Common myeloid progenitor, CD34-positive (primary cell): ENCODE measurements at regions not wholly inside any gene's neighbourhood (a gene's known extent, or its start where the extent isn't known, plus 50 kb on each side); places are given as distances from the start of the nearest gene placed in this dataset.

Source experiments
- CTCF ChIA-PET: fragments of 350-600 bp; sonication (Branson Sonifier 250); formaldehyde crosslinking; loops from one replicate; lab custom pipeline; 2021; ENCODE audit warnings: antibody characterized with exemption; lab: Charles Lee
- POLR2A ChIA-PET: fragments of 350-600 bp; sonication (Branson Sonifier 250); formaldehyde crosslinking; loops from one replicate; lab custom pipeline; 2021; ENCODE audit warnings: antibody characterized with exemption; lab: Charles Lee
- DNase-seq, 3 donors: peaks; one replicate each; pipeline versions ENCODE4 v3.0.0 to v3.0.0-alpha.2; 2013
- H3K27ac ChIP-seq, 2 experiments: 1 replicate in 1 of 2; 2 replicates in 1 of 2; pipeline ENCODE4 v1.7.0; 2013; ENCODE audit warnings: inconsistent platforms in 2 of 2, low read length in 2 of 2, mild to moderate bottlenecking in 2 of 2, low read depth in 1 of 2, moderate library complexity in 1 of 2; ENCODE audit not compliant: severe bottlenecking in 2 of 2, insufficient read depth in 1 of 2, poor library complexity in 1 of 2
- H3K27me3 ChIP-seq, 5 experiments: replicated peaks in 2 of 5; 1 replicate in 3 of 5; 2 replicates in 2 of 5; pipeline versions ENCODE4 v1.6.1 to v1.7.0; 2013; ENCODE audit warnings: low read length in 4 of 5, mild to moderate bottlenecking in 2 of 5, moderate library complexity in 2 of 5, inconsistent platforms in 1 of 5; ENCODE audit not compliant: insufficient read depth in 5 of 5, control insufficient read depth in 4 of 5
- H3K36me3 ChIP-seq, 4 experiments: 1 replicate in 2 of 4; 2 replicates in 2 of 4; pipeline versions ENCODE4 v1.6.1 to v1.7.0; 2013; ENCODE audit warnings: low read length in 3 of 4, control low read depth in 1 of 4, mild to moderate bottlenecking in 1 of 4; ENCODE audit not compliant: control insufficient read depth in 4 of 4, insufficient read depth in 4 of 4
- H3K4me1 ChIP-seq, 4 experiments: 1 replicate in 3 of 4; 2 replicates in 1 of 4; pipeline versions ENCODE4 v1.6.1 to v1.7.1; 2013; ENCODE audit warnings: low read length in 3 of 4, mild to moderate bottlenecking in 3 of 4, control low read depth in 1 of 4, inconsistent platforms in 1 of 4, moderate library complexity in 1 of 4; ENCODE audit not compliant: control insufficient read depth in 4 of 4, insufficient read depth in 4 of 4; ENCODE audit errors: control extremely low read depth in 1 of 4
- H3K4me3 ChIP-seq, 7 experiments: 1 replicate in 4 of 7; 2 replicates in 3 of 7; pipeline versions ENCODE4 v1.5.1 to v1.7.0; 2013; ENCODE audit warnings: mild to moderate bottlenecking in 7 of 7, low read length in 6 of 7, moderate library complexity in 6 of 7, inconsistent platforms in 2 of 7, low read depth in 2 of 7, control low read depth in 1 of 7; ENCODE audit not compliant: insufficient read depth in 4 of 7, control insufficient read depth in 1 of 7; ENCODE audit errors: extremely low read depth in 1 of 7
- H3K9me3 ChIP-seq, 5 experiments: 1 replicate in 4 of 5; 2 replicates in 1 of 5; pipeline versions ENCODE4 v1.6.1 to v1.7.1; 2013; ENCODE audit warnings: low read length in 4 of 5, mild to moderate bottlenecking in 2 of 5, inconsistent platforms in 1 of 5, low read depth in 1 of 5, moderate library complexity in 1 of 5; ENCODE audit not compliant: control insufficient read depth in 4 of 5, insufficient read depth in 2 of 5; ENCODE audit errors: control extremely low read depth in 1 of 5
- WGBS: methylation state at CpG from one replicate; pipeline ENCODE4 v1.1.5; 2013; ENCODE audit not compliant: insufficient coverage; 5-methylcytosine and 5-hydroxymethylcytosine counted together

DNA sequence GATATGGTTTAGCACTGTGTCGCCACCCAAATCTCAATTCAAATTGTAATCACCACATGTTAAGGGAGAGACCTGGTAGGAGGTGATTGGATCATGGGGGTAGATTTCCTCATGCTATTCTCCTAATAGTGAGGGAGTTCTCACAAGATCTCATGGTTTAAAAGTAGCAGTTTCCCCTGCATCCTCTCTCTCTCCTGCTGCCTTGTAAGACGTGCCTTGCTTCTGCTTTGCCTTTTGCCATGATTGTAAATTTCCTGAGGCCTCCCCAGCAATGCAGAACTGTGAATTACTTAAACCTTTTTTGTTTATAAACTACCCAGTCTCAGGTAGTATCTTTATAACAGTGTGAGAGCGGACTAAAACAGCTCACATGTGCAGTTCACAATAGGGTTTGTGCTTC, 1668.7 kb upstream of the RAG2 start:
- ChIA-PET CTCF (no interaction called here), POLR2A (no interaction called here)
- no peak for DNase-seq
- H3K36me3 ChIP-seq: no peaks in the 10 kb centered on the region
- H3K4me3 ChIP-seq: no peak overlapping the region
- H3K9me3 ChIP-seq: peaks cover 0 to 4% (median 2%) of the 10 kb centered on the region in 5 experiments
- no peaks in the 10 kb centered on the region for H3K27me3 ChIP-seq
- no peak overlapping the region for H3K27ac ChIP-seq
- WGBS: 94% methylated on average over 2 of the region's 3 CpGs
- H3K4me1 ChIP-seq: no peaks in the 10 kb centered on the region

DNA sequence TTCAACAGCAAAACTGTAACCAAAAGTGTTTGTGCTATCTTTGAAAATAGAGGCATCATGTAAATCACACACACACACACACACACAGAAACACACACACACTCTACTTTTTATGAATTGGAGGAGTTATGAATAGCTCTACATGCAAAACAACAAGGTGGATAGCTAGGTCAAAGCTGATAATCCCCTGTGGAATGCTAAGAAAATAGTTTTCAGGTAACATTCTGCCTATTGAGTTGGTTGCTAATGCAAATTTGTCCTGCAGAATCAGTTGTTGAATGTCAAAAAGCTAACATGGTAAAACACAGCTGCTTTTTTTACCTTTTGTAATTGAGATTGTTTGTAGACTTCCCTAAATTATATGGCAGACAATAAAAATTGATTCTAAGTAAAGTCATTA, 1658.4 kb upstream of the RAG2 start:
- no peak for DNase-seq
- Histone ChIP-seq H3K9me3 (no peaks in the 10 kb centered on the region), H3K4me1 (no peaks in the 10 kb centered on the region), H3K27ac (no peak overlapping the region), H3K36me3 (no peaks in the 10 kb centered on the region), H3K27me3 (no peaks in the 10 kb centered on the region), H3K4me3 (no peak overlapping the region)
- ChIA-PET CTCF (no interaction called here), POLR2A (no interaction called here)

DNA sequence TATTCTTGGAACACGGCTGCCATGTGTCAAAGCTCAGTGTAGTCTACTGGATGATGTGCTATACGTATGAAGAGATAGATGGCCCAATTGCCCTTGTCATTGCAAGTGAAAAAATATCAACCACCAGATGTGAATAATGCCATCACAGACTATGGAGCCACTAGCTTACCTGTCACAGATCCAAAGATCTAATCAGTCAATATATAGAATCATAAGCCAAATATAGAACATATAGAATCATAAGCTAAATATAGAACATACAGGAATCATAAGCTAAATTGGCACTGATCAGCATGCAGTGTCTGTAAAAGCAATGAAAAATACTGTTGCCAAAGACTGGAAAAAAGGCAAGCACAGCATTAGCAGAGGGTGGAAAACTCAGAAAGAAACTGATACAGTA, 1656.9 kb upstream of the RAG2 start:
- CTCF ChIA-PET: interaction anchor here (0.7 kb wide), 1 partner anchor 12 kb away, joined by 3 read pairs; no protein-coding TSS in a partner anchor
- no peak overlapping the region for H3K27ac ChIP-seq
- H3K4me1 ChIP-seq: no peaks in the 10 kb centered on the region
- POLR2A ChIA-PET: interaction anchor here (0.6 kb wide), 1 partner anchor 90 kb away, joined by 3 read pairs; no protein-coding TSS in a partner anchor
- no peak overlapping the region for H3K4me3 ChIP-seq
- no peaks in the 10 kb centered on the region for H3K36me3 ChIP-seq
- WGBS: 100% methylated on average over 2 of the region's 2 CpGs
- H3K27me3 ChIP-seq: no peaks in the 10 kb centered on the region
- no peak for DNase-seq
- no peaks in the 10 kb centered on the region for H3K9me3 ChIP-seq

DNA sequence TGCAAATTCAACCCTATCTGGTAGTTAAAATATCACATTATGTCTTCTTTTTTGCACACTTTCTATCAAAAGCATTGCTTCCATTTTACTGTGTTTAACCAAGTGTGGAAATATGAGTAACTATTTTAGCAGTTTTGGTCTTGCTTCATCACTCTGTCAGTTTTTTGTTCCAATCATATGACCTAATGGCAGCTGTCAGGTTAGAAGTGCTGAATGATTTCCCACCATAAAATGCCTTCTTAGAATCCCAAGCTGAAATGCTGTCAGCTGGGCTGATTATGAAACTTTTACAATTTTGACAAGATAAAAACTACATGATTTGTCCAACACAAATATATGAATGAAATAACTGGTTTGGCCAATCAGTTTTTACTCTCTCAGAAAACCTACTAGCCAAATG, 1654.6 kb upstream of the RAG2 start:
- Histone ChIP-seq H3K9me3 (no peaks in the 10 kb centered on the region), H3K27me3 (no peaks in the 10 kb centered on the region), H3K36me3 (no peaks in the 10 kb centered on the region), H3K4me1 (no peaks in the 10 kb centered on the region), H3K27ac (no peak overlapping the region), H3K4me3 (no peak overlapping the region)
- ChIA-PET CTCF (no interaction called here), POLR2A (no interaction called here)
- DNase-seq: no peak

DNA sequence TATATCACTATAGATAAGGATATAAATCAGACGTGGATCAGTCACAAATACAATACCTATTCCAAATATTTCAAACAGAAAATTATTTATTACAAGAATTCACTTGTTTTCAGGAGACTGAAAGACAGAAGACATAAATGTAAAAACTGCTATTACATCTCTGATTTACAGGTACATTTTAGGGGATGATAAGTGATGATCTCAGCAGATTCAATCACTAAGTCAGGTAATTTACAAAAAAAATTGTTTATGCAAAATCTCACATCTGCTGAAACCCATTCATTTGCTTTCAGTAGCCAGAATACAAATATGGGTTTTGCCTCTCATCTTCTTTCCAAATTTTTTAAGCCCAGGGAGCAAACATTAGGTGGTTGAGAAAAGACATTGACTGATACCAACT, 1648.4 kb upstream of the RAG2 start:
- ChIA-PET POLR2A (no interaction called here), CTCF (no interaction called here)
- DNase-seq: no peak
- Histone ChIP-seq H3K36me3 (no peaks in the 10 kb centered on the region), H3K4me3 (no peak overlapping the region), H3K27ac (no peak overlapping the region), H3K9me3 (no peaks in the 10 kb centered on the region), H3K4me1 (no peaks in the 10 kb centered on the region), H3K27me3 (no peaks in the 10 kb centered on the region)
- WGBS: no CpG with 5 or more reads among the region's 1 CpG

DNA sequence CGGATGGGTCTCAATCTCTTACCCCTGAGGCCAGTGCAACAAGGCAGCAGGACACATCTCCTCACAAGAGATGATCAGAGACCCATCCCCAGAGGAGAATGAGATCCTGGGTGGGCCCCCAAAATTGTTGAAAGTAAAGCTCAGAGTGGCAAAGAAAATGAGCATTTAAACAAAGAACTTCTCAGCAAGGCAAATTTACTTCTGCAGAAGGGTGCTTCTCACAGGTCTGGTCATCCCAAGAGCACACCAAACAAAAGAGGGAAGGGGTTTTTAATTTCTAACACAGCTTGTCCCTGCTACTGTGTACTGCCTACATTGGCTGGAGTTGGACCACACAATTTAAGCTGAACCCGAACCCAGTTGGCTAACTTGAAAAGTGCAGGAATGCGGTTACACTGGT, 1628.6 kb upstream of the RAG2 start:
- H3K27ac ChIP-seq: no peak overlapping the region
- no peaks in the 10 kb centered on the region for H3K4me1 ChIP-seq
- peaks cover 4 to 39% (median 23%) of the 10 kb centered on the region in 5 experiments for H3K9me3 ChIP-seq
- no peak overlapping the region for H3K4me3 ChIP-seq
- ChIA-PET POLR2A (no interaction called here), CTCF (no interaction called here)
- H3K27me3 ChIP-seq: no peaks in the 10 kb centered on the region
- WGBS: 96% methylated on average over 3 of the region's 3 CpGs
- H3K36me3 ChIP-seq: no peaks in the 10 kb centered on the region
- peak in 2 of 3 donors; percentile 3 to 12 for DNase-seq

DNA sequence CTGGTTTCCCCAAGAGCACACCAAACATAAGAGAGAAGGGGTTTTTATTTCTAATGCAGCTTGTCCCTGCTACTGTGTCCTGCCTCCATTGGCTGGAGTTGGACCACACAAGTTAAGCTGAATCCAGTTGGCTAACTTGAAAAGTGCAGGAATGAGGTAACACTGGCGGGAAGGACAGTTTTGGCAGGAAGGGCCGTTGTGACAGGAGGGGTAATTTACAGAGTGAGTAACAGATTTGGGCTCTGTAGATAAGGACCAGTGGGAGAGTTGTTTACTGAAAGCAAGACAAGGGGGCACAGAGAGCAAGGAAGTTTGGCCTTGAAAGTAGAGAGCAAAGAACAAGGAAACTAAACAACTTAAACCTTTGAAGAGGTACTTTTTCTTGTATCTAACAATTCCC, 1623.3 kb upstream of the RAG2 start:
- Histone ChIP-seq H3K4me1 (no peaks in the 10 kb centered on the region), H3K4me3 (no peak overlapping the region), H3K9me3 (peaks cover 2 to 28% (median 13%) of the 10 kb centered on the region in 5 experiments), H3K36me3 (no peaks in the 10 kb centered on the region), H3K27ac (no peak overlapping the region), H3K27me3 (no peaks in the 10 kb centered on the region)
- DNase-seq: no peak
- CTCF ChIA-PET: no interaction called here
- POLR2A ChIA-PET: no interaction called here
- WGBS: 100% methylated on average over 2 of the region's 2 CpGs
